Activated B cell treated with CpG ODN at 0.5 μM for 24 hours (primary cell): ENCODE measurements at regions not wholly inside any gene's neighbourhood (a gene's known extent, or its start where the extent isn't known, plus 50 kb on each side); places are given as distances from the start of the nearest gene placed in this dataset.

Experiments
- ATAC-seq: fragments of 200-7000 bp; cut with Tn5 transposase; one replicate; pipeline ENCODE4 v1.10.0; 2021; ENCODE audit warnings: low read depth, mild to moderate bottlenecking, moderate library complexity
- CTCF ChIA-PET: fragments of 350-600 bp; sonication (Branson Sonifier 250); formaldehyde crosslinking; loops from one replicate; lab custom pipeline; 2021; ENCODE audit warnings: antibody characterized with exemption; lab: Charles Lee
- POLR2A ChIA-PET: fragments of 350-600 bp; sonication (Branson Sonifier 250); formaldehyde crosslinking; loops from one replicate; lab custom pipeline; 2021; ENCODE audit warnings: antibody characterized with exemption; lab: Charles Lee
- DNase-seq: peaks from one replicate; pipeline ENCODE4 v3.0.0; 2022
- H3K27ac Mint-ChIP-seq: one replicate; pipeline ENCODE4 v1.8.0; 2020; ENCODE audit warnings: mixed read lengths
- H3K27me3 Mint-ChIP-seq: one replicate; pipeline ENCODE4 v1.8.0; 2021; ENCODE audit warnings: mixed read lengths
- H3K36me3 Mint-ChIP-seq: one replicate; pipeline ENCODE4 v1.8.0; 2021; ENCODE audit warnings: low read depth, mixed read lengths
- H3K4me1 Mint-ChIP-seq: one replicate; pipeline ENCODE4 v1.8.0; 2021; ENCODE audit warnings: mixed read lengths
- H3K4me3 Mint-ChIP-seq: one replicate; pipeline ENCODE4 v1.8.0; 2020; ENCODE audit warnings: mild to moderate bottlenecking, mixed read lengths
- H3K9me3 Mint-ChIP-seq: one replicate; pipeline ENCODE4 v1.8.0; 2020; ENCODE audit warnings: mixed read lengths
- intact Hi-C: fragments of 100-400 bp; cut with micrococcal nuclease; formaldehyde crosslinking; loops from one replicate; pipeline ENCODE4 v1.15.1; 2024
- TF ChIP-seq, protein P1 (sequence below): fragments of 200-600 bp; IDR thresholded peaks from one replicate; pipeline ENCODE4 v1.8.0; 2022; ENCODE audit warnings: antibody characterized with exemption, mild to moderate bottlenecking

DNA sequence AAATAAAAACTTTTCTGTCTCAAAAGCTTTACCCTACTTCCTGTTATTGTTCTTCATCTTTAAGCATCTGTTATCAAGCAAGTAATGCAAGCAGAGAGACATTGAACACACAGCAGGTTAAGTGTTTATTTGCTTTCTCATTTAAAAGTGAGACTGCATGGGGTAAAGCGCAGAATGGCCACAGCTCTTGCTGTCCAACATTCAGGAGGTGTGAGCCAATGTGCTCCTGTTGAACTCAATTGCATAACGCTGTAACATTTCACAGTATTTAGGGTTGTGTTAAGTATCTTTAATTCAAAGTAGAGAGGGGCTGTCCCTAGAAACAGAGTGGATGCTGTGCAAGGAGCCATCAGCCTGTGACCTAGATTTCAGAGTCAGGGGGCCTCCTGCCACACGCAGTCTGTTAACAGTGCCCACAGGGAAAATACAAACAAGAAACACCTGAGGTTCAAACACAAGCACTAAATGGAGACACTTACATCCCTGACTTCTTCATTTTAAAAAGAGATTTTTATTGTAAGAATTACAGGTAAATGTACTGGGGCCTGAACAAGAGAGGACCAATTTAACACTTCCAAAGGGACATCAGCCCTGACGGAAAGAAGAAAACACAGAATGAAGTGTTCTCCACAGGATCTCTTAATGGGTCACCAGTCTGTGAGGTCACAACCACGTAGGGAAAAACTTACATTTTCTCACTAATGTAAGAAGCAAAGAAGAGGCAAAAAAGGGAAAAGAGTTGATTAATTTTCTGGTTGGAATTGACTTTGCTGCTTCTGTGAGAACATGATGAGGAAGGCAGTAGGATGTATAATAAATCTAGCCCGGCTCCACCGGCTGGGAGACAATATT lies 815.1 kb downstream of the VGLL3 start:
- intact Hi-C loops: no loop called here
- Mint-ChIP-seq H3K9me3 (no peaks in the 10 kb centered on the region), H3K4me3 (no peak overlapping the region), H3K36me3 (no peaks in the 10 kb centered on the region), H3K4me1 (no peaks in the 10 kb centered on the region), H3K27me3 (no peaks in the 10 kb centered on the region), H3K27ac (no peak overlapping the region)
- DNase-seq: no peak
- TF ChIP-seq, protein P1, sequence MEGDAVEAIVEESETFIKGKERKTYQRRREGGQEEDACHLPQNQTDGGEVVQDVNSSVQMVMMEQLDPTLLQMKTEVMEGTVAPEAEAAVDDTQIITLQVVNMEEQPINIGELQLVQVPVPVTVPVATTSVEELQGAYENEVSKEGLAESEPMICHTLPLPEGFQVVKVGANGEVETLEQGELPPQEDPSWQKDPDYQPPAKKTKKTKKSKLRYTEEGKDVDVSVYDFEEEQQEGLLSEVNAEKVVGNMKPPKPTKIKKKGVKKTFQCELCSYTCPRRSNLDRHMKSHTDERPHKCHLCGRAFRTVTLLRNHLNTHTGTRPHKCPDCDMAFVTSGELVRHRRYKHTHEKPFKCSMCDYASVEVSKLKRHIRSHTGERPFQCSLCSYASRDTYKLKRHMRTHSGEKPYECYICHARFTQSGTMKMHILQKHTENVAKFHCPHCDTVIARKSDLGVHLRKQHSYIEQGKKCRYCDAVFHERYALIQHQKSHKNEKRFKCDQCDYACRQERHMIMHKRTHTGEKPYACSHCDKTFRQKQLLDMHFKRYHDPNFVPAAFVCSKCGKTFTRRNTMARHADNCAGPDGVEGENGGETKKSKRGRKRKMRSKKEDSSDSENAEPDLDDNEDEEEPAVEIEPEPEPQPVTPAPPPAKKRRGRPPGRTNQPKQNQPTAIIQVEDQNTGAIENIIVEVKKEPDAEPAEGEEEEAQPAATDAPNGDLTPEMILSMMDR: no peak
- ATAC-seq: no peak
- ChIA-PET CTCF (no interaction called here), POLR2A (no interaction called here)

DNA sequence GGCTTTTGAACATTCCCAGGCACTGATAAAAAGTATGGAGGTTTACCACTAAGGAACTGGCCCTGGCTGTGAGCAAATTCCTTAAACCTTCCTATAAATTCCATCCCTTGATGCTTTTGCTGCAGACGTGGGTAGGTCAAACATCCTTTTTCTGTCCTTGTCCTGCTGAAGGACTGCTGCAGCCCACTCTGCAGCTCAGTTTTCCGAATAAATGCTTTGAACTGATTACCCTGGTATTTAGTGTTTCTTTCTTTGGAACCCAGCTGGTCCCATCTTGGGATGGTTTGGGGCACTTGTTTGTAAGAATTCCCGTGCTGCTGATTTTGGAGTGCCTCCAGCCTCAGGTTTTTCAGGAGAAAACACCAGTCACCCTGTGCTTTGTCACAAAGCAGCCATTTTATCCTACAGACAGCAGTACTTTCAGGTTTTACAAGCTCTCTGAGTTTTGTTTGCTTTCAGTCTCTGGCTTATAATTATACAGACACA lies 815.9 kb downstream of the VGLL3 start:
- Mint-ChIP-seq H3K4me3 (no peak overlapping the region), H3K27ac (no peak overlapping the region), H3K36me3 (no peaks in the 10 kb centered on the region), H3K27me3 (no peaks in the 10 kb centered on the region), H3K9me3 (no peaks in the 10 kb centered on the region), H3K4me1 (no peaks in the 10 kb centered on the region)
- ChIA-PET CTCF (no interaction called here), POLR2A (no interaction called here)
- no peak for DNase-seq
- TF ChIP-seq, protein P1: no peak
- ATAC-seq: no peak
- intact Hi-C loops: no loop called here

DNA sequence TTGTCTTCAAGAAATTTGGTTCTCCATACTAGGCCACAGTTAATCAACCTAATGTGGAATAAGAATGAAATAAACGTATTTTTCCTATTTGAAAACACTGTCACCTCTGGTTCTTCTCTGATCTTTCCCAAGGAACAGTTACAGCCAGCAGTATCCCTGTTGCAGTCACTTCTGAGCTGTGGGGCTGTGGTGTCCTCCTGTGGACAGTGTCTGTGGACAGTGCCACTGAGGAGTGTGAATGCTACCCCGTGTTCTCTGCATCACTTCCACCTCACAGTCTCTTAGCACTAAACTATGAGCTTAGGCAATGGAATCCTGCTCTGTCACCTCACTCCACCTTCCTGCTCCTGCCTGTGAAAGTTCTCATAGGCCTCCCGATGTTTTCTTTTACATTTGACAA lies 817.5 kb downstream of the VGLL3 start:
- ATAC-seq: no peak
- CTCF ChIA-PET: no interaction called here
- TF ChIP-seq, protein P1: no peak

DNA sequence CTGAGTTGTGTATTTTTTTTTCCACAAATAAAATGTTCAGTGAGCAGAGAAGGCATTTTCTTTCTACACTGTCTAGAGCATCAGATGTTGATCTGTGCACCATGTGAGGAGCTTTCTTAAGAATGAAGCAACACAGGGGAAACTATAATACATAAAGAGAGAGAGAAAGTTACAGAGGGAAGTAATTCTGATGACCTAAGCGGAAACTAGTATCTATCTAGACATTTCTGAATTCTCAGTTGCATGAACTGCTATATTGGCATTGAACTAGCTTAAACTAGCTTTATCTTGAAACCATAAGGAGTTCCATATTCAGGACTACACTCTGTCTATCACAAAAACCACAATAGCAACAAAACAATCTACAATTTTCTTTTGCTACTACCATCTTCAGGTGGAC lies 822.4 kb downstream of the VGLL3 start:
- Mint-ChIP-seq H3K36me3 (no peaks in the 10 kb centered on the region), H3K9me3 (peaks cover 1% of the 10 kb centered on the region), H3K27ac (no peak overlapping the region), H3K4me1 (no peaks in the 10 kb centered on the region), H3K27me3 (no peaks in the 10 kb centered on the region), H3K4me3 (no peak overlapping the region)
- ChIA-PET POLR2A (no interaction called here), CTCF (no interaction called here)
- TF ChIP-seq, protein P1: no peak
- DNase-seq (no peak), ATAC-seq (no peak)
- intact Hi-C loops: no loop called here

More for the DNA sequence above, 817.5 kb downstream of the VGLL3 start:
- Mint-ChIP-seq H3K4me1 (no peaks in the 10 kb centered on the region), H3K27me3 (no peaks in the 10 kb centered on the region), H3K9me3 (no peaks in the 10 kb centered on the region), H3K36me3 (no peaks in the 10 kb centered on the region), H3K27ac (no peak overlapping the region), H3K4me3 (no peak overlapping the region)
- intact Hi-C loops: no loop called here
- DNase-seq: no peak
- POLR2A ChIA-PET: no interaction called here

DNA sequence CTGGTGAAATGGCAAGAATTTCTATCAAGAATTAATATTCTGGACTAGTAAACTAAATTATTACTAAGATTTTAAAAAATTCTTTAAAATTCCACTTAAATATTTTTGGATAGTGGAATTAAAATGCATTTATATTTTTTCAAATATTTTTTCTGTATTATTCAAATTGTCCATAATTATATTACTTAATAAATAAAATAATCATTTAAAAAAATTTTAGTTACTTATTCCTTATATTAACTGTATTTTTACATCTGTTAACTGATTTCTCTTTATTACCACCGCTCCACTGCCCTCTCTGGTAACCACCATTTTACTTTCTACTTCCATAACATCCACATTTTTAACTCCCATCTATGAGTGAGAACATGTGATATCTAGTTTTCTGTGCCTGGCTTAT lies 828.4 kb downstream of the VGLL3 start:
- DNase-seq: no peak
- intact Hi-C loops: no loop called here
- TF ChIP-seq, protein P1: no peak
- POLR2A ChIA-PET: no interaction called here
- no peaks in the 10 kb centered on the region for H3K4me1 Mint-ChIP-seq
- H3K9me3 Mint-ChIP-seq: peaks cover 5% of the 10 kb centered on the region
- ATAC-seq: no peak
- CTCF ChIA-PET: no interaction called here
- H3K27me3 Mint-ChIP-seq: no peaks in the 10 kb centered on the region
- no peak overlapping the region for H3K4me3 Mint-ChIP-seq
- H3K36me3 Mint-ChIP-seq: no peaks in the 10 kb centered on the region
- no peak overlapping the region for H3K27ac Mint-ChIP-seq
